Body of pancreas (tissue), 4 donors: ENCODE measurements at regions not wholly inside any gene's neighbourhood (a gene's known extent, or its start where the extent isn't known, plus 50 kb on each side); places are given as distances from the start of the nearest gene placed in this dataset.

Experiments used
- ATAC-seq: fragments of 150-250 bp; one replicate; pipeline ENCODE4 v1.9.1; 2016
- DNase-seq, 4 donors: peaks; one replicate each; pipeline ENCODE4 v3.0.0-alpha.2; 2019
- H3K27ac ChIP-seq, 4 donors: fragments of 200-600 bp; sonication (generic); 1 replicate in 3 of 4; 2 replicates in 1 of 4; pipeline versions ENCODE4 v1.5.1 to v1.6.1; 2016 to 2019; ENCODE audit warnings: mild to moderate bottlenecking in 1 of 4, mixed read lengths in 1 of 4, moderate library complexity in 1 of 4
- H3K27me3 ChIP-seq, 2 donors: fragments of 200-600 bp; sonication (generic); one replicate each; pipeline ENCODE4 v1.6.0; 2016; ENCODE audit warnings: mild to moderate bottlenecking in 1 of 2
- H3K36me3 ChIP-seq, 2 donors: fragments of 200-600 bp; sonication (generic); replicated peaks in 1 of 2; 2 replicates each; pipeline ENCODE4 v1.5.1; 2016; ENCODE audit warnings: low read depth in 2 of 2; ENCODE audit not compliant: insufficient read depth in 1 of 2
- H3K4me1 ChIP-seq: fragments of 200-600 bp; sonication (generic); one replicate; pipeline ENCODE4 v1.6.0; 2016
- H3K4me3 ChIP-seq, 2 donors: fragments of 200-600 bp; sonication (generic); 1 replicate in 1 of 2; 2 replicates in 1 of 2; pipeline ENCODE4 v1.5.1; 2016 to 2019
- H3K9me3 ChIP-seq, 3 donors: fragments of 200-600 bp; sonication (generic); 1 replicate in 2 of 3; 2 replicates in 1 of 3; pipeline ENCODE4 v1.5.1; 2016
- POLR2A ChIP-seq, 3 donors: fragments of 450-650 bp; IDR thresholded peaks; one replicate each; pipeline ENCODE4 v1.6.1; 2016; ENCODE audit warnings: antibody characterized with exemption in 3 of 3, mild to moderate bottlenecking in 2 of 3
- WGBS, 2 donors: methylation state at CpG; one replicate each; pipeline ENCODE4 v1.1.5; 2017; 5-methylcytosine and 5-hydroxymethylcytosine counted together
- intact Hi-C: fragments of 100-400 bp; cut with DNase I; formaldehyde crosslinking; loops from one replicate; pipeline ENCODE4 v1.15.1; 2023
- TF ChIP-seq, protein P1 (sequence below), 7 experiments: fragments of 450-650 bp in 4 of 7; fragments of 200-600 bp in 3 of 7; sonication (generic) in 3 of 7; IDR thresholded peaks; one replicate each; pipeline ENCODE4 v1.5.1; 2016 to 2019; ENCODE audit warnings: antibody characterized with exemption in 7 of 7

DNA sequence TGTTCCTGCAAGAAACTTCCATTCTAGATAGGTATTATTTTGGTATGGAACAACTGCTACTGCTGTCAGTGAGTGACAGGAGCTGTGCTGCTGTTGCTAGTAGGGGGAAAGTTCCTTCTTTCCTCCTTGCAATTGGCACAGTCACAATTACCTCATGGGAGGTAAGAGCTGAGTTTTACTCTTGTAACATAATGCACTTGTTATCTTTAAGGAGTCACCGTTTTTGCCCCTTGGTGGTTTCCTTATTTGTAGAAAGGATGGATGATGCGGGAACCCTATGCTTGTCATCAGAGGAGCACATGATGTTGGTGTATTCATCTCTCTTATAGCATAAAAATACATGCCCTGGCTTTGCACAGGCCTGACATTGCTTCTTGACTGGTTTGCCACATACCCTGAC, 234.7 kb upstream of the NPY start:
- 51 to 58% methylated on average over 2 of the region's 2 CpGs for WGBS, 2 donors
- no peak for DNase-seq
- H3K4me3 ChIP-seq, result no peak overlapping the region
- no peaks in the 10 kb centered on the region for H3K36me3 ChIP-seq
- H3K9me3 ChIP-seq, result peaks cover 0 to 3% (median 0%) of the 10 kb centered on the region in 3 donors
- H3K4me1 ChIP-seq, result no peaks in the 10 kb centered on the region
- TF ChIP-seq, protein P1, sequence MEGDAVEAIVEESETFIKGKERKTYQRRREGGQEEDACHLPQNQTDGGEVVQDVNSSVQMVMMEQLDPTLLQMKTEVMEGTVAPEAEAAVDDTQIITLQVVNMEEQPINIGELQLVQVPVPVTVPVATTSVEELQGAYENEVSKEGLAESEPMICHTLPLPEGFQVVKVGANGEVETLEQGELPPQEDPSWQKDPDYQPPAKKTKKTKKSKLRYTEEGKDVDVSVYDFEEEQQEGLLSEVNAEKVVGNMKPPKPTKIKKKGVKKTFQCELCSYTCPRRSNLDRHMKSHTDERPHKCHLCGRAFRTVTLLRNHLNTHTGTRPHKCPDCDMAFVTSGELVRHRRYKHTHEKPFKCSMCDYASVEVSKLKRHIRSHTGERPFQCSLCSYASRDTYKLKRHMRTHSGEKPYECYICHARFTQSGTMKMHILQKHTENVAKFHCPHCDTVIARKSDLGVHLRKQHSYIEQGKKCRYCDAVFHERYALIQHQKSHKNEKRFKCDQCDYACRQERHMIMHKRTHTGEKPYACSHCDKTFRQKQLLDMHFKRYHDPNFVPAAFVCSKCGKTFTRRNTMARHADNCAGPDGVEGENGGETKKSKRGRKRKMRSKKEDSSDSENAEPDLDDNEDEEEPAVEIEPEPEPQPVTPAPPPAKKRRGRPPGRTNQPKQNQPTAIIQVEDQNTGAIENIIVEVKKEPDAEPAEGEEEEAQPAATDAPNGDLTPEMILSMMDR (IDR thresholded peaks at IDR 0.05), result no peak
- no peak for TF ChIP-seq POLR2A (IDR thresholded peaks at IDR 0.05)
- no peaks in the 10 kb centered on the region for H3K27me3 ChIP-seq
- ATAC-seq, result no peak
- intact Hi-C loops, result no loop called here
- no peak overlapping the region for H3K27ac ChIP-seq

DNA sequence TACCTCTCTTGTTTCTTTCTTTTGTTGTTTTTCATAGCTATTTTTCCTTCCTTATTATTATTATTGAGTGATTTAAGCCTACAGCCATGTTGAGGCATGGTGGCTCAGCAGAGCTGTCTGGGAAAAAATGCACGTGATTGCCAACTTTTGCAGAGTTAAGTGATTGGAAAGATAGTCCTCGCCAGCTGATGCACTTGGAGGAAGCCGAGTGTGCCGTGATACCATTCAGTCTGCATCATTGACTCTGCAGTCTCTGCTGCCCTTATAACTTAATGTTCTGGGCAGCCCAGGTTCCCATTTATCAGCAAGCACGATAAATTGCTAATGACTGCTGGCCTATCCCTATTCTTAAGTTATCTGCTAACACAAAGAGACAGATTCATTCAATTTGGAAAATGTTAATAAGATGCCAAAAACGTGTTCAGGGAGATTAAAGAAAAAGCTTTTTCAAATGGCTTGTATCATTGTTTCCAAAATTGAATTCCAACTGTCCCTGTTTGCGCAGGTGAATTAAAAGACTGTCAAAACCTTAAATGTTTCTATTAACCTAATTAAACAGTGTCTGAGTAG, 232.9 kb upstream of the NPY start:
- no peaks in the 10 kb centered on the region for H3K4me1 ChIP-seq
- ATAC-seq (no peak), DNase-seq (no peak)
- WGBS, 2 donors, result 56 to 65% methylated on average over 7 of the region's 7 CpGs
- H3K27me3 ChIP-seq, result no peaks in the 10 kb centered on the region
- no peak overlapping the region for H3K4me3 ChIP-seq
- TF ChIP-seq, protein P1 (IDR thresholded peaks at IDR 0.05), result no peak
- no peak for TF ChIP-seq POLR2A (IDR thresholded peaks at IDR 0.05)
- intact Hi-C loops, result no loop called here
- H3K36me3 ChIP-seq, result no peaks in the 10 kb centered on the region
- no peak overlapping the region for H3K27ac ChIP-seq
- no peaks in the 10 kb centered on the region for H3K9me3 ChIP-seq

DNA sequence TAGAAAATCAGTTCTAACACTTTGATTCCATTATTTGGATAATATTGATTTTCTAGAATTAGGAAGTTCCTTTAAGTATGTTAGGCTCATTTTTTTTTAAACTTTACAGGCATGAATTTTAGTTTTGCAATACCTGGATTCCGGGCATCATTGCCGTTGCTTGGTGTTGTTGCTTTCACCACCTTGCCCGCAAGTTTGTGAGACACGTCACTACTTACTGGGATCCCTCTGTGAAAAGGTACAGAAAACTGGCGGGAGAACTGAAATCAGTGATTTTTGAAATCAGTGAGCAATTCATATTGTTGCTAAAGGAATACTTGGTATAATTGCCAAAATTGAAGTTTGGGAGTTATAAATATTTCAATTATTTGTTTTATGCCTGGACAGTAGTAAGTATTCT, 232.3 kb upstream of the NPY start:
- intact Hi-C loops, result no loop called here
- ATAC-seq, result no peak

DNA sequence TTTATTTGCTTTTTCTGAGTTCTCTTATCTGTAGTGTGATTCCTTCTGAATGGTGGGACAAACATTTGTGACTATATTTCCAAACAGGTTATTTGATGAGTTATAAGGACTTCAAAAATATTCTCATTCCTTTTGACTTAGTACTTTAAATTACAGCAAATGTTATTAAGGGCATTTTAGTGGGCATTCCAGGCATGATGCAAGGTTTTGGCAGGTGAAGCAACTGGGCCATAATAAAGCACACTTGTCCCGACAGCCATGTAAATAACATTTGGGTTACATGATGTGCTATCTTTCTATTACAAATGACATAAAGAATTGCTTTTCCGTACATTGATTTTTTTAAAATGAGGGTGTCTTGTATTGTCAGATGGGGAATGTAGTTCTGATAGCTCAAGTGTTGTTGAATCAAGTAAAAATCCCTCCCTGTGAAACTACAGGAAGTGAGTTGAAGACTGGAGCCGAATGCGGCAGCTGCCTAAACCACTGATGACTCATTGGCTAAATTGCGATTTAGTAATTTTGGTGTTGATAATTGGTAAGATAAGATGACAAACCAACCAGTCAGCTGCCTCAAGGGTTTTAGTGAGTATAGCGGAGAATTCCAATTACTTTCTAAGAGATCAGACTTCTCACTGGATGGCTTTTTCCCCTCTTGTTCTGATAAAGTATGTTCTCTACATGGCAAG, 231.3 kb upstream of the NPY start:
- H3K4me1 ChIP-seq, result no peaks in the 10 kb centered on the region
- 54 to 61% methylated on average over 6 of the region's 6 CpGs for WGBS, 2 donors
- DNase-seq, result no peak
- H3K9me3 ChIP-seq, result no peaks in the 10 kb centered on the region
- TF ChIP-seq POLR2A (IDR thresholded peaks at IDR 0.05), result no peak
- TF ChIP-seq, protein P1 (IDR thresholded peaks at IDR 0.05), result no peak
- no peaks in the 10 kb centered on the region for H3K27me3 ChIP-seq
- intact Hi-C loops, result no loop called here
- H3K27ac ChIP-seq, result no peak overlapping the region
- ATAC-seq, result no peak
- no peak overlapping the region for H3K4me3 ChIP-seq
- no peaks in the 10 kb centered on the region for H3K36me3 ChIP-seq

More for the DNA sequence above, 232.3 kb upstream of the NPY start:
- Histone ChIP-seq H3K27me3 (no peaks in the 10 kb centered on the region), H3K4me3 (no peak overlapping the region), H3K9me3 (no peaks in the 10 kb centered on the region), H3K36me3 (no peaks in the 10 kb centered on the region), H3K4me1 (no peaks in the 10 kb centered on the region), H3K27ac (no peak overlapping the region)
- no peak for DNase-seq
- TF ChIP-seq POLR2A (IDR thresholded peaks at IDR 0.05), result no peak
- TF ChIP-seq, protein P1 (IDR thresholded peaks at IDR 0.05), result no peak
- 82 to 88% methylated on average over 5 of the region's 5 CpGs for WGBS, 2 donors

DNA sequence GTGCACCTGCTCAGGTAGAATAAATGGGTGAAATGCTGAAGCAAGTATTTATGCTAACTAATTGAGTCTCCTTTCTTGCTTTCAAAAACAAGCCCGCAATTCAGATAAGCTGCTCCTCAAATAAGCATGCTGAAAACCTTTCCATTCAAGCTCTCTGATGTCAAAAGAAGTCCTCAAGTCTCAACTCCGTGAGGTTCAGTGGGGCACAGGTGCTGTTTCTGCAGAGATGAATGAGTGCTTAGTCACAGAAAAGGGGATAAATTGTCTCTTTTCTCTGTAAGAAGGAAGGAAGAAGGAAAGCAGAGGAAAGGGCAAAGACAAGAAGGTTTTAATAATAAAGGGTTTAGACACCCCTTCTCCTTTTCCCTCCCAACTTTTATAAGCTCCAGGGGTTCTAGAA, 229.8 kb upstream of the NPY start:
- intact Hi-C loops, result no loop called here
- Histone ChIP-seq H3K9me3 (no peaks in the 10 kb centered on the region), H3K27ac (no peak overlapping the region), H3K4me3 (no peak overlapping the region), H3K27me3 (no peaks in the 10 kb centered on the region), H3K4me1 (no peaks in the 10 kb centered on the region), H3K36me3 (no peaks in the 10 kb centered on the region)
- DNase-seq (no peak), ATAC-seq (no peak)
- 11 to 14% methylated on average over 2 of the region's 2 CpGs for WGBS, 2 donors
- TF ChIP-seq, protein P1 (IDR thresholded peaks at IDR 0.05), result no peak
- TF ChIP-seq POLR2A (IDR thresholded peaks at IDR 0.05), result no peak
